Ovary (tissue), 7 donors: ENCODE measurements at regions not wholly inside any gene's neighbourhood (a gene's known extent, or its start where the extent isn't known, plus 50 kb on each side); places are given as distances from the start of the nearest gene placed in this dataset.
"Not testable (repeated sequence)": the region's sequence is repeated elsewhere in the genome, so short reads cannot be mapped to it uniquely, and the experiment has no call there.

Experiments used
- DNase-seq, 5 donors: peaks; one replicate each; pipeline ENCODE4 v3.0.0-alpha.2; 2019 to 2020
- H3K27ac ChIP-seq, 2 donors: fragments of 200-600 bp; one replicate each; pipeline versions ENCODE4 v1.5.1 to v1.8.0; 2019 to 2022
- H3K27me3 ChIP-seq: fragments of 200-600 bp; one replicate; pipeline ENCODE4 v1.8.0; 2022
- H3K36me3 ChIP-seq: fragments of 200-600 bp; sonication (generic); one replicate; pipeline ENCODE4 v1.5.1; 2019
- H3K4me1 ChIP-seq: one replicate; pipeline ENCODE4 v1.8.1; 2013; ENCODE audit warnings: mild to moderate bottlenecking, moderate library complexity; ENCODE audit not compliant: insufficient read depth
- H3K4me3 ChIP-seq: fragments of 200-600 bp; sonication (generic); one replicate; pipeline ENCODE4 v1.5.1; 2017
- H3K9me3 ChIP-seq, 2 donors: fragments of 200-600 bp in 1 of 2; sonication (generic) in 1 of 2; one replicate each; pipeline versions ENCODE4 v1.5.1 to v1.8.1; 2013 to 2019; ENCODE audit warnings: mild to moderate bottlenecking in 1 of 2, moderate library complexity in 1 of 2
- CTCF ChIP-seq, 3 donors: fragments of 450-650 bp in 2 of 3; fragments of 200-600 bp in 1 of 3; IDR thresholded peaks; one replicate each; pipeline versions ENCODE4 v1.5.1 to v1.8.0; 2016 to 2022; ENCODE audit warnings: antibody characterized with exemption in 3 of 3, mild to moderate bottlenecking in 1 of 3
- EP300 ChIP-seq: sonication (generic); formaldehyde crosslinking; IDR thresholded peaks from one replicate; pipeline ENCODE4 v1.6.1; 2017; ENCODE audit warnings: antibody characterized with exemption
- POLR2A ChIP-seq: fragments of 450-650 bp; IDR thresholded peaks from one replicate; pipeline ENCODE4 v1.6.1; 2017; ENCODE audit warnings: antibody characterized with exemption, mild to moderate bottlenecking, moderate library complexity
- WGBS, 3 donors: extraction: QIAGEN DNeasy Blood & Tissue Kit in 1 of 3; methylation state at CpG; one replicate each; pipeline versions ENCODE4 v1.1.5 to v1.1.7; 2013 to 2017; 5-methylcytosine and 5-hydroxymethylcytosine counted together
- intact Hi-C, 4 donors: fragments of 100-400 bp; cut with DNase I; formaldehyde crosslinking; loops; one replicate each; pipeline versions ENCODE4 v1.11.0 to v1.15.1; 2022 to 2023
- donor health status: DM: no; HTN: no; CAD: no; lungs with moderate emphysema.
- donor health status: DM: no; HTN: no; CAD: no.
- donor health status: Bipolar disorder and iron deficiency.
- donor health status: DM: no; HTN: no; CAD: no.
- donor health status: DM: yes; HTN: yes; CAD: no.

GRCh38 chr9:1927546-1927945, 87.6 kb upstream of the SMARCA2 start:
- no peaks in the 10 kb centered on the region for H3K36me3 ChIP-seq
- H3K4me1 ChIP-seq: no peaks in the 10 kb centered on the region
- intact Hi-C loops: no loop called here
- H3K9me3 ChIP-seq: no peaks in the 10 kb centered on the region
- no peak overlapping the region for H3K27ac ChIP-seq
- WGBS, 3 donors: 86 to 93% (median 92%) methylated on average over 6 of the region's 6 CpGs
- no peak for DNase-seq
- no peaks in the 10 kb centered on the region for H3K27me3 ChIP-seq
- H3K4me3 ChIP-seq: no peak overlapping the region
- no peak for TF ChIP-seq CTCF (IDR thresholded peaks at IDR 0.05)
- no peak for TF ChIP-seq POLR2A
- no peak for TF ChIP-seq EP300

- no peak for TF ChIP-seq CTCF (IDR thresholded peaks at IDR 0.05)
- TF ChIP-seq POLR2A: no peak
- TF ChIP-seq EP300: no peak
- Histone ChIP-seq H3K4me3 (no peak overlapping the region), H3K27ac (no peak overlapping the region), H3K9me3 (no peaks in the 10 kb centered on the region), H3K27me3 (no peaks in the 10 kb centered on the region), H3K4me1 (no peaks in the 10 kb centered on the region), H3K36me3 (no peaks in the 10 kb centered on the region)
- intact Hi-C loops: no loop called here
- 47 to 57% (median 53%) methylated on average over 2 of the region's 2 CpGs for WGBS, 3 donors
- DNase-seq: no peak
Observed at GRCh38 chr9:1929134-1929533, 86.0 kb upstream of the SMARCA2 start.

GRCh38 chr9:1929722-1930244, 85.4 kb upstream of the SMARCA2 start:
- H3K4me1 ChIP-seq: no peaks in the 10 kb centered on the region
- TF ChIP-seq EP300 (no peak), POLR2A (no peak), CTCF (IDR thresholded peaks at IDR 0.05) (no peak)
- H3K27ac ChIP-seq: no peak overlapping the region
- no peak overlapping the region for H3K4me3 ChIP-seq
- intact Hi-C loops: no loop called here
- H3K27me3 ChIP-seq: no peaks in the 10 kb centered on the region
- no peak for DNase-seq
- WGBS, 3 donors: 67 to 76% (median 73%) methylated on average over 5 of the region's 5 CpGs
- H3K9me3 ChIP-seq: no peaks in the 10 kb centered on the region
- no peaks in the 10 kb centered on the region for H3K36me3 ChIP-seq

GRCh38 chr9:1930245-1930736, 84.9 kb upstream of the SMARCA2 start:
- 88 to 89% (median 89%) methylated on average over 9 of the region's 9 CpGs for WGBS, 3 donors
- H3K27ac ChIP-seq, H3K27me3 ChIP-seq, H3K4me1 ChIP-seq, intact Hi-C loops, DNase-seq, H3K9me3 ChIP-seq, H3K36me3 ChIP-seq, H3K4me3 ChIP-seq: not testable (repeated sequence)

GRCh38 chr9:1938135-1938534, 77.0 kb upstream of the SMARCA2 start:
- Histone ChIP-seq H3K27ac (no peak overlapping the region), H3K36me3 (no peaks in the 10 kb centered on the region), H3K27me3 (no peaks in the 10 kb centered on the region), H3K4me3 (no peak overlapping the region), H3K4me1 (no peaks in the 10 kb centered on the region), H3K9me3 (no peaks in the 10 kb centered on the region)
- intact Hi-C loops: no loop called here
- 9 to 31% (median 11%) methylated on average over 1 of the region's 1 CpG for WGBS, 3 donors
- no peak for DNase-seq
- TF ChIP-seq EP300: no peak
- TF ChIP-seq POLR2A: no peak
- TF ChIP-seq CTCF (IDR thresholded peaks at IDR 0.05): no peak
